Mesendoderm (in vitro differentiated cells): ENCODE measurements at regions not wholly inside any gene's neighbourhood (a gene's known extent, or its start where the extent isn't known, plus 50 kb on each side); places are given as distances from the start of the nearest gene placed in this dataset.

Experiments
- DNase-seq: peaks from one replicate; pipeline ENCODE4 v3.0.0; 2013
- H2AK5ac ChIP-seq: 2 replicates; pipeline ENCODE4 v1.6.1; 2013; ENCODE audit warnings: low read length, inconsistent platforms
- H2BK120ac ChIP-seq: 2 replicates; pipeline ENCODE4 v1.6.1; 2013; ENCODE audit warnings: low read depth, mild to moderate bottlenecking, low read length, moderate library complexity, mixed read lengths
- H2BK15ac ChIP-seq: replicated peaks from 2 replicates; pipeline ENCODE4 v1.6.1; 2013; ENCODE audit warnings: low read depth, mild to moderate bottlenecking, moderate library complexity
- H2BK5ac ChIP-seq: 2 replicates; pipeline ENCODE4 v1.6.1; 2013; ENCODE audit warnings: low read length, inconsistent platforms
- H3K18ac ChIP-seq: 2 replicates; pipeline ENCODE4 v1.6.1; 2013; ENCODE audit warnings: mild to moderate bottlenecking, low read length, mixed read lengths
- H3K23ac ChIP-seq: one replicate; pipeline ENCODE4 v1.6.1; 2013; ENCODE audit warnings: low read length
- H3K27ac ChIP-seq: 2 replicates; pipeline ENCODE4 v1.5.1; 2013; ENCODE audit warnings: low read depth, mild to moderate bottlenecking, inconsistent platforms, low read length, moderate library complexity
- H3K27me3 ChIP-seq: 2 replicates; pipeline ENCODE4 v1.6.1; 2013; ENCODE audit warnings: low read length, control low read depth, mild to moderate bottlenecking, inconsistent platforms; ENCODE audit not compliant: insufficient read depth, poor library complexity
- H3K36me3 ChIP-seq: 2 replicates; pipeline ENCODE4 v1.6.1; 2013; ENCODE audit warnings: low read length, inconsistent platforms; ENCODE audit not compliant: control insufficient read depth, insufficient read depth
- H3K4ac ChIP-seq: one replicate; pipeline ENCODE4 v1.6.1; 2013; ENCODE audit warnings: low read depth, mild to moderate bottlenecking, low read length, moderate library complexity
- H3K4me1 ChIP-seq: 2 replicates; pipeline ENCODE4 v1.6.1; 2013; ENCODE audit warnings: low read depth, low read length, inconsistent platforms; ENCODE audit not compliant: control insufficient read depth
- H3K4me2 ChIP-seq: 2 replicates; pipeline ENCODE4 v1.6.1; 2013; ENCODE audit warnings: low read length
- H3K4me3 ChIP-seq: 2 replicates; pipeline ENCODE4 v1.5.1; 2013; ENCODE audit warnings: mild to moderate bottlenecking, low read length
- H3K56ac ChIP-seq: one replicate; pipeline ENCODE4 v1.6.1; 2013; ENCODE audit warnings: low read length
- H3K79me1 ChIP-seq: 2 replicates; pipeline ENCODE4 v1.6.1; 2013; ENCODE audit warnings: low read length, inconsistent platforms
- H3K79me2 ChIP-seq: 2 replicates; pipeline ENCODE4 v1.6.1; 2013; ENCODE audit warnings: mild to moderate bottlenecking, low read length; ENCODE audit not compliant: control insufficient read depth, insufficient read depth
- H3K9ac ChIP-seq: 2 replicates; pipeline ENCODE4 v1.6.1; 2013; ENCODE audit warnings: low read length, inconsistent platforms
- H4K5ac ChIP-seq: one replicate; pipeline ENCODE4 v1.6.1; 2013; ENCODE audit warnings: low read length
- H4K8ac ChIP-seq: one replicate; pipeline ENCODE4 v1.6.1; 2013; ENCODE audit warnings: low read depth, mild to moderate bottlenecking, control low read depth, low read length, moderate library complexity
- WGBS: extraction: QIAGEN DNeasy Blood & Tissue Kit; methylation state at CpG from one replicate; pipeline ENCODE4 v1.1.7; 2013; ENCODE audit warnings: low lambda C conversion rate, missing lambda C conversion rate; ENCODE audit not compliant: insufficient coverage; ENCODE audit errors: extremely low coverage; 5-methylcytosine and 5-hydroxymethylcytosine counted together

DNA sequence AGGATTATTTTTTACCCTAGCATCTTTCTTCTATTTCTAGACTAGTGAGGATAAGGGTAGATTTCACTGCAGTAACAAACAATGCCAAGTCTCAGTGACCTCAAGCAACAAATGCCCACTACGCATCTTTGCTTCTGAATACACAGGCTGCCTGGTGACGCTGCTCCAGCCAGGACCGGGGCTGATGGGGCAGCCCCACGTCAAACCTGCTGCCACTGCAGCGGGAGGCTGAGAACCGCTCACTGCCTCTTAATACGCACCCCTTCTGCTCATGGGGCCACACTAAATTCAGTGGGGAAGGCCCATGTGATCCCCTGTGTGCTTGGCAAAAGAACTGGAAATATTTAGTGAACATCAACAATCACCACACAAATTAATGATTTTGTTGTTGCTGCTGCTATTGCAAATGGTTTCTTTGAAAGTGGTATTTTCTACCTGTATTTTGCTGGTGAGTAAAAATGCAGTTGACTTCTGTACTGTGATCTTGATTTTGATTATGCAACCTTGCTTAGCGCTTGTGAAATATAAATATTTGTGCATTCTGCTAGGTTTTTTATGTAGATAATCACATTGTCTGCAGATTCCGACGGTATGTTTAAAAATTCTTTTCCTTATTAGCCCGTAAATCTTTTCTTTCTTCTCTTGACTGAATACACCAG, 139.5 kb upstream of the SPACA7 start:
- Histone ChIP-seq H3K23ac (no peak overlapping the region), H2BK15ac (no peak overlapping the region), H2AK5ac (no peak overlapping the region), H3K4me3 (no peak overlapping the region), H3K27ac (no peak overlapping the region), H3K18ac (no peak overlapping the region), H3K27me3 (no peaks in the 10 kb centered on the region), H4K8ac (no peak overlapping the region), H3K4me2 (no peak overlapping the region), H3K4me1 (no peaks in the 10 kb centered on the region), H2BK5ac (no peak overlapping the region), H4K5ac (no peak overlapping the region), H3K9ac (no peak overlapping the region), H2BK120ac (no peak overlapping the region), H3K4ac (no peak overlapping the region), H3K56ac (no peak overlapping the region), H3K79me1 (no peaks in the 10 kb centered on the region), H3K79me2 (no peaks in the 10 kb centered on the region), H3K36me3 (no peaks in the 10 kb centered on the region)
- no peak for DNase-seq
- WGBS: no CpG with 5 or more reads among the region's 11 CpGs

DNA sequence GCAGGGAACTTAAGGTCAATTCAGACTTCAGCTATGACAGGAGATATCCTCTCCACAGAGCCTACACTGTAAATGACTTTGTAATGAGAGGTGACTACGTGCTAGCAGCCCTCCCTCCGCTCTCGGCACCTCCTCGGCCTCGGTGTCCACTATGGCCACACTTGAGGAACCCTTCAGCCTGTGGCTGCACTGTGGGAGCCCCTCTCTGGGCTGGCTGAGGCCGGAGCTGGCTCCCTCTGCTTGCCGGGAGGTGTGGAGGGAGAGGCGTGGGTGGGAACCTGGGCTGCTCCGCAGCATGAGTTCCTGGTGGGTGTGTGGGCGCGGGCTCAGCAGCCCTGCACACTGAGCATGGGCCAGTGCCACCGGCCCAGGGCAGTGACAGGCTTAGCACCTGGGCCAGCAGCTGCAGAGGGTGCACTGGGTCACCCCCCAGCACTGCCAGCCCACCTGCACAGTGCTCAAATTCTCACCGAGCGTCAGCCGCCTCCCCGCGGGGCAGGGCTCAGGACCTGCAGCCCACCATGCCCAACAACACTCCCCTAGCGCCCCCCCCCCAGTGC, 137.6 kb upstream of the SPACA7 start:
- Histone ChIP-seq H3K4me3 (no peak overlapping the region), H2AK5ac (no peak overlapping the region), H3K27me3 (no peaks in the 10 kb centered on the region), H3K18ac (no peak overlapping the region), H3K9ac (no peak overlapping the region), H3K4me2 (no peak overlapping the region), H2BK5ac (no peak overlapping the region), H3K23ac (no peak overlapping the region), H3K36me3 (no peaks in the 10 kb centered on the region), H3K79me2 (no peaks in the 10 kb centered on the region), H3K56ac (no peak overlapping the region), H4K5ac (no peak overlapping the region), H3K4me1 (no peaks in the 10 kb centered on the region), H4K8ac (no peak overlapping the region), H3K27ac (no peak overlapping the region), H2BK120ac (no peak overlapping the region), H3K79me1 (no peaks in the 10 kb centered on the region), H3K4ac (no peak overlapping the region), H2BK15ac (no peak overlapping the region)
- no CpG with 5 or more reads among the region's 18 CpGs for WGBS
- DNase-seq: no peak

DNA sequence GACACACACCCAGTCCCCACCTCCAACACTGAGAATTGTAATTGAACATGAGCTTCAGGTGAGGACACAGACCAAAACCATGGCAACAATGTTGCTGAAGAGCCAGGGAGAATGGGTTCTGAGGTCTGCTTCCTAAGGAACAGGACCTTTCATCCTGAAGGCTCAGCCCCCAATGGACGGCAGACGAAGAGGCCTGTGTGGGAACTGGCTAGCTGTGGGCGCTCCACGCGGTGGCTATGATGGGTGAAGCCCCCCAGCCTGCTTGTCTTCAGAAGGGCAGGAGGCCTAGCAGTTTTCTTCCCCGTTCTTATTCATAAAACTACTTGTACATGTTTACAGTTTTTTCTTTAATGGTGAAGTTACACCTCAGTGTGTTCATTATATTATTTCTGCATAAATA, 136.1 kb upstream of the SPACA7 start:
- no peaks in the 10 kb centered on the region for H3K4me1 ChIP-seq
- no peak overlapping the region for H2BK5ac ChIP-seq
- H3K9ac ChIP-seq: no peak overlapping the region
- H3K36me3 ChIP-seq: no peaks in the 10 kb centered on the region
- no peak overlapping the region for H3K4ac ChIP-seq
- no peak overlapping the region for H2AK5ac ChIP-seq
- no peak overlapping the region for H2BK15ac ChIP-seq
- H4K5ac ChIP-seq: no peak overlapping the region
- no peaks in the 10 kb centered on the region for H3K27me3 ChIP-seq
- no peak overlapping the region for H3K4me2 ChIP-seq
- no peak overlapping the region for H3K23ac ChIP-seq
- no peak overlapping the region for H3K18ac ChIP-seq
- H3K79me1 ChIP-seq: no peaks in the 10 kb centered on the region
- no peaks in the 10 kb centered on the region for H3K79me2 ChIP-seq
- H2BK120ac ChIP-seq: no peak overlapping the region
- DNase-seq: no peak
- H4K8ac ChIP-seq: no peak overlapping the region
- no peak overlapping the region for H3K56ac ChIP-seq
- no peak overlapping the region for H3K4me3 ChIP-seq
- no CpG with 5 or more reads among the region's 6 CpGs for WGBS
- H3K27ac ChIP-seq: no peak overlapping the region

GRCh38 chr13:112241288-112241687, 134.9 kb upstream of the SPACA7 start:
- no CpG with 5 or more reads among the region's 20 CpGs for WGBS
- no peak overlapping the region for H3K27ac ChIP-seq

DNA sequence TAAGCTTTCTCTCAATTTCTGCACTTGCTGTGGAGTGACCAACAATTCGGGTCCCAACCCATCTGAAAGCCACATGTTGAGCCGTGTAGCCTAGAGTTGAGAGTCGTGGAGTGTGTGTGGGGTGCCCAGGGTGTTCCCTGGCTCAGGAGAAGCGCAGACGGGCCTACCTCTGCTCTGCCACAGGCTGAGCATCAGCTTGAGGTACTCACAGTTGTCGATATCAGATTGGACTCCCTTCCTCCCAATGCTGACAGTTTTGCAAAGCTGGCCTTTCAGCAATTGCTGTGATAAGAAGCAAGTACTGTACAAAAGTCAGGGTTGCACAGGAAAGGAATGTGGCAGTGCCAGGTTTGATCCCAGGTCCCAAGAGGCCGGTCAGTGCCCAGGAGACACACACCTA, 133.4 kb upstream of the SPACA7 start:
- H3K4me2 ChIP-seq: no peak overlapping the region
- no peak overlapping the region for H3K18ac ChIP-seq
- no peaks in the 10 kb centered on the region for H3K4me1 ChIP-seq
- no peak overlapping the region for H4K5ac ChIP-seq
- H3K27ac ChIP-seq: no peak overlapping the region
- no peak overlapping the region for H4K8ac ChIP-seq
- H3K23ac ChIP-seq: no peak overlapping the region
- H3K27me3 ChIP-seq: no peaks in the 10 kb centered on the region
- H2BK5ac ChIP-seq: no peak overlapping the region
- no peak overlapping the region for H3K56ac ChIP-seq
- H2AK5ac ChIP-seq: no peak overlapping the region
- H3K4ac ChIP-seq: no peak overlapping the region
- no peak for DNase-seq
- no peak overlapping the region for H3K9ac ChIP-seq
- H3K36me3 ChIP-seq: no peaks in the 10 kb centered on the region
- H3K79me2 ChIP-seq: no peaks in the 10 kb centered on the region
- no CpG with 5 or more reads among the region's 7 CpGs for WGBS
- H2BK15ac ChIP-seq: no peak overlapping the region
- no peaks in the 10 kb centered on the region for H3K79me1 ChIP-seq
- H2BK120ac ChIP-seq: no peak overlapping the region
- H3K4me3 ChIP-seq: no peak overlapping the region

More at GRCh38 chr13:112241288-112241687, 134.9 kb upstream of the SPACA7 start:
- Histone ChIP-seq H2AK5ac (no peak overlapping the region), H3K9ac (no peak overlapping the region), H3K4ac (no peak overlapping the region), H3K18ac (no peak overlapping the region), H2BK5ac (no peak overlapping the region), H3K27me3 (no peaks in the 10 kb centered on the region), H3K23ac (no peak overlapping the region), H3K79me1 (no peaks in the 10 kb centered on the region), H3K36me3 (no peaks in the 10 kb centered on the region), H2BK120ac (no peak overlapping the region), H3K4me3 (no peak overlapping the region), H4K5ac (no peak overlapping the region), H3K56ac (no peak overlapping the region), H3K79me2 (no peaks in the 10 kb centered on the region), H4K8ac (no peak overlapping the region), H2BK15ac (no peak overlapping the region), H3K4me2 (no peak overlapping the region), H3K4me1 (no peaks in the 10 kb centered on the region)
- DNase-seq: no peak

- no peak overlapping the region for H4K5ac ChIP-seq
- no peak for DNase-seq
- WGBS: no CpG with 5 or more reads among the region's 11 CpGs
Observed at GRCh38 chr13:112244061-112244460, 132.1 kb upstream of the SPACA7 start.

More at GRCh38 chr13:112244061-112244460, 132.1 kb upstream of the SPACA7 start:
- H3K56ac ChIP-seq: no peak overlapping the region
- H2BK15ac ChIP-seq: no peak overlapping the region
- no peak overlapping the region for H2BK120ac ChIP-seq
- no peak overlapping the region for H3K27ac ChIP-seq
- no peak overlapping the region for H3K18ac ChIP-seq
- no peak overlapping the region for H3K4me3 ChIP-seq
- H2AK5ac ChIP-seq: no peak overlapping the region
- H3K79me1 ChIP-seq: no peaks in the 10 kb centered on the region
- H3K4ac ChIP-seq: no peak overlapping the region
- H3K79me2 ChIP-seq: no peaks in the 10 kb centered on the region
- H3K4me1 ChIP-seq: no peaks in the 10 kb centered on the region
- H3K9ac ChIP-seq: no peak overlapping the region
- no peak overlapping the region for H3K4me2 ChIP-seq
- H3K27me3 ChIP-seq: no peaks in the 10 kb centered on the region
- no peaks in the 10 kb centered on the region for H3K36me3 ChIP-seq
- H2BK5ac ChIP-seq: no peak overlapping the region
- H4K8ac ChIP-seq: no peak overlapping the region
- no peak overlapping the region for H3K23ac ChIP-seq
